ENCODE measurements at regions not wholly inside any gene's neighbourhood (a gene's known extent, or its start where the extent isn't known, plus 50 kb on each side); places are given as distances from the start of the nearest gene placed in this dataset.

DNA sequence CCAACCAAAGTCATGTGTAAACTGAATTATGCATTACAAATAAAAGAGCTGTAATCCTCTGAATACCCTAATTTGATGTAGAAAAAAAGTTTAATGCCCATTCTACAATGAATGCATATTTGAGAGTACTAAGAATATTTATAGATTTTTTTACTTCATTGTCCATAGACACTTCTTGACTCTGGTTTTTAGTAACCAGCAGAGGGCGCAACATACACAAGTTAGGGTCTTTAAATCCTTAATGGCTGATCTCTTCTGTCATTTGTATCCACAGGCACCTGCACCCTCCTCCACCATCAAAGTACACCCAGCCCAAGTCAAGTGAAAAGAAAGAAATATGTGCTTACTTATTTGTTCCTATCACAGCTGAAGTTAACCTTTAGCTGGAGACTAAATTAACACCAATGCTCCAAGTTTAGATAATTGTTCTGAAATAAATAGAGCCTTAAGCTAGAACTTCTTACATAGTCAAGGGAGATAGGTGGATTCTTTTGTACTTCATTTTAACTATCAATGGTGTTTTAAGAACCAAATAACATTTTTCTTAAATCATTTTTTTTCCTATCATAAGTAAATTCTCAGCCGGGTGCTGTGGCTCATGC lies 524.2 kb upstream of the DAB2 start:
- Histone ChIP-seq H3K9me2 (replicated peaks; ENCODE audit: low read length) (no peaks in the 10 kb centered on the region), H3K36me3 (ENCODE audit: low read depth, low read length) (no peaks in the 10 kb centered on the region), H3K4me2 (ENCODE audit: low read length) (no peak overlapping the region), H2AFZ (ENCODE audit: low read length) (no peak overlapping the region), H3K9ac (ENCODE audit: low read length) (no peak overlapping the region), H4K20me1 (ENCODE audit: low read length) (no peaks in the 10 kb centered on the region), H3K9me3 (ENCODE audit: low read length) (no peaks in the 10 kb centered on the region), H3K27ac (ENCODE audit: low read length) (no peak overlapping the region), H3K4me3 (ENCODE audit: low read length) (no peak overlapping the region), H3K27me3 (ENCODE audit: low read length) (no peaks in the 10 kb centered on the region), H3K4me1 (ENCODE audit: insufficient read depth, low read length) (no peaks in the 10 kb centered on the region), H3F3A (ENCODE audit: low read length, unreplicated experiment) (no peaks in the 10 kb centered on the region), H3K79me2 (ENCODE audit: low read length) (no peaks in the 10 kb centered on the region)
- peak; percentile 81 for ATAC-seq
- CTCF ChIA-PET: interaction anchor here (0.5 to 1.1 kb wide), 4 partner anchors 216 to 603 kb away, joined by 3 to 6 read pairs (median 4); no protein-coding TSS in a partner anchor
- BruUV-seq (replicated peaks): no TSS peak
- POLR2A ChIA-PET (ENCODE audit: unreplicated experiment): no interaction called here
- peak; percentile 89 for DNase-seq
- TF ChIP-seq EZH2 (IDR thresholded peaks at IDR 0.05; ENCODE audit: low read length, unreplicated experiment): no peak
- peak; percentile 93 for TF ChIP-seq CTCF (conservative IDR thresholded peaks at IDR 0.05; ENCODE audit: low read depth, low read length)
- intact Hi-C loops (cut with micrococcal nuclease): loop anchor here (1.0 to 5.0 kb wide), 8 partner anchors 93 to 788 kb away; no protein-coding TSS in a partner anchor

GRCh38 chr5:39948341-39948740 lies 523.6 kb upstream of the DAB2 start:
- H3K4me1 ChIP-seq (ENCODE audit: insufficient read depth, low read length): no peaks in the 10 kb centered on the region
- no peaks in the 10 kb centered on the region for H3K9me3 ChIP-seq (ENCODE audit: low read length)
- no peak overlapping the region for H3K27ac ChIP-seq (ENCODE audit: low read length)
- intact Hi-C loops (cut with micrococcal nuclease): loop anchor here (2.0 to 5.0 kb wide), 4 partner anchors 94 to 788 kb away; no protein-coding TSS in a partner anchor
- H3K27me3 ChIP-seq (ENCODE audit: low read length): no peaks in the 10 kb centered on the region
- no peak overlapping the region for H3K9ac ChIP-seq (ENCODE audit: low read length)
- no peak overlapping the region for H3K4me2 ChIP-seq (ENCODE audit: low read length)
- no peaks in the 10 kb centered on the region for H3K79me2 ChIP-seq (ENCODE audit: low read length)
- TF ChIP-seq EZH2 (IDR thresholded peaks at IDR 0.05; ENCODE audit: low read length, unreplicated experiment) (no peak), EZH2phosphoT487 (IDR thresholded peaks at IDR 0.05; ENCODE audit: borderline replicate concordance, low read length) (no peak), CTCF (conservative IDR thresholded peaks at IDR 0.05; ENCODE audit: low read depth, low read length) (no peak)
- ChIA-PET POLR2A (ENCODE audit: unreplicated experiment) (no interaction called here), CTCF (interaction anchor here (0.8 to 1.1 kb wide), 2 partner anchors 232 to 604 kb away, joined by 3 to 4 read pairs; no protein-coding TSS in a partner anchor)
- BruUV-seq (replicated peaks): no TSS peak
- ATAC-seq (no peak), DNase-seq (no peak)
- no peak overlapping the region for H2AFZ ChIP-seq (ENCODE audit: low read length)
- no peak overlapping the region for H3K4me3 ChIP-seq (ENCODE audit: low read length)
- no peaks in the 10 kb centered on the region for H3F3A ChIP-seq (ENCODE audit: low read length, unreplicated experiment)
- no peaks in the 10 kb centered on the region for H4K20me1 ChIP-seq (ENCODE audit: low read length)
- H3K9me2 ChIP-seq (replicated peaks; ENCODE audit: low read length): no peaks in the 10 kb centered on the region
- H3K36me3 ChIP-seq (ENCODE audit: low read depth, low read length): no peaks in the 10 kb centered on the region

- Histone ChIP-seq H3K9ac (ENCODE audit: low read length) (no peak overlapping the region), H4K20me1 (ENCODE audit: low read length) (no peaks in the 10 kb centered on the region), H3K27ac (ENCODE audit: low read length) (no peak overlapping the region), H3K79me2 (ENCODE audit: low read length) (no peaks in the 10 kb centered on the region), H3K9me2 (replicated peaks; ENCODE audit: low read length) (no peaks in the 10 kb centered on the region), H3K9me3 (ENCODE audit: low read length) (no peaks in the 10 kb centered on the region), H3K4me3 (ENCODE audit: low read length) (no peak overlapping the region), H2AFZ (ENCODE audit: low read length) (no peak overlapping the region; the same call in 1 of the 2 replicates), H3K4me2 (ENCODE audit: low read length) (no peak overlapping the region), H3K4me1 (ENCODE audit: insufficient read depth, low read length) (no peaks in the 10 kb centered on the region), H3F3A (ENCODE audit: low read length, unreplicated experiment) (no peaks in the 10 kb centered on the region), H3K27me3 (ENCODE audit: low read length) (no peaks in the 10 kb centered on the region), H3K36me3 (ENCODE audit: low read depth, low read length) (no peaks in the 10 kb centered on the region)
- DNase-seq: peak; percentile 17
- ChIA-PET POLR2A (ENCODE audit: unreplicated experiment) (no interaction called here), CTCF (interaction anchor here (1.1 kb wide), 1 partner anchor 605 kb away, joined by 4 read pairs; no protein-coding TSS in a partner anchor)
- ATAC-seq: no peak
- no TSS peak for BruUV-seq (replicated peaks)
- intact Hi-C loops (cut with micrococcal nuclease): loop anchor here (2.0 to 5.0 kb wide), 4 partner anchors 95 to 789 kb away; no protein-coding TSS in a partner anchor
- TF ChIP-seq EZH2phosphoT487 (IDR thresholded peaks at IDR 0.05; ENCODE audit: borderline replicate concordance, low read length) (no peak), CTCF (conservative IDR thresholded peaks at IDR 0.05; ENCODE audit: low read depth, low read length) (no peak), EZH2 (IDR thresholded peaks at IDR 0.05; ENCODE audit: low read length, unreplicated experiment) (no peak)
These were observed 522.9 kb upstream of the DAB2 start for GRCh38 chr5:39947657-39948056.
